A549 (cell line): ENCODE measurements at regions not wholly inside any gene's neighbourhood (a gene's known extent, or its start where the extent isn't known, plus 50 kb on each side); places are given as distances from the start of the nearest gene placed in this dataset.

Experiments used
- RFX5 ChIP-seq: fragments of 450-650 bp; IDR thresholded peaks from 2 replicates; pipeline ENCODE4 v1.7.1; 2014; ENCODE audit warnings: antibody characterized with exemption, mild to moderate bottlenecking, moderate library complexity
- TF ChIP-seq, protein P1 (sequence below): fragments of >200 bp; sonication (Bioruptor Twin); formaldehyde crosslinking; IDR thresholded peaks from 3 replicates; pipeline ENCODE4 v1.5.1; 2016

- TF ChIP-seq, protein P1, sequence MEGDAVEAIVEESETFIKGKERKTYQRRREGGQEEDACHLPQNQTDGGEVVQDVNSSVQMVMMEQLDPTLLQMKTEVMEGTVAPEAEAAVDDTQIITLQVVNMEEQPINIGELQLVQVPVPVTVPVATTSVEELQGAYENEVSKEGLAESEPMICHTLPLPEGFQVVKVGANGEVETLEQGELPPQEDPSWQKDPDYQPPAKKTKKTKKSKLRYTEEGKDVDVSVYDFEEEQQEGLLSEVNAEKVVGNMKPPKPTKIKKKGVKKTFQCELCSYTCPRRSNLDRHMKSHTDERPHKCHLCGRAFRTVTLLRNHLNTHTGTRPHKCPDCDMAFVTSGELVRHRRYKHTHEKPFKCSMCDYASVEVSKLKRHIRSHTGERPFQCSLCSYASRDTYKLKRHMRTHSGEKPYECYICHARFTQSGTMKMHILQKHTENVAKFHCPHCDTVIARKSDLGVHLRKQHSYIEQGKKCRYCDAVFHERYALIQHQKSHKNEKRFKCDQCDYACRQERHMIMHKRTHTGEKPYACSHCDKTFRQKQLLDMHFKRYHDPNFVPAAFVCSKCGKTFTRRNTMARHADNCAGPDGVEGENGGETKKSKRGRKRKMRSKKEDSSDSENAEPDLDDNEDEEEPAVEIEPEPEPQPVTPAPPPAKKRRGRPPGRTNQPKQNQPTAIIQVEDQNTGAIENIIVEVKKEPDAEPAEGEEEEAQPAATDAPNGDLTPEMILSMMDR = no peak
- TF ChIP-seq RFX5 = no peak
These were observed 524.0 kb downstream of the UTRN start for GRCh38 chr6:144809120-144809519.
